Vagina (tissue), 2 donors: ENCODE measurements at regions not wholly inside any gene's neighbourhood (a gene's known extent, or its start where the extent isn't known, plus 50 kb on each side); places are given as distances from the start of the nearest gene placed in this dataset.

Source experiments
- DNase-seq, 2 donors: peaks; one replicate each; pipeline ENCODE4 v3.0.0-alpha.2; 2017; ENCODE audit errors: extremely low spot score in 2 of 2
- H3K27ac ChIP-seq: fragments of 200-600 bp; sonication (generic); one replicate; pipeline ENCODE4 v1.5.1; 2019
- H3K27me3 ChIP-seq: fragments of 200-600 bp; sonication (generic); one replicate; pipeline ENCODE4 v1.5.1; 2019
- H3K36me3 ChIP-seq, 2 donors: fragments of 200-600 bp; sonication (generic); one replicate each; pipeline ENCODE4 v1.5.1; 2017 to 2019
- H3K4me1 ChIP-seq: fragments of 200-600 bp; sonication (generic); one replicate; pipeline ENCODE4 v1.5.1; 2019
- H3K4me3 ChIP-seq, 2 donors: fragments of 200-600 bp; sonication (generic); 1 replicate in 1 of 2; 2 replicates in 1 of 2; pipeline ENCODE4 v1.5.1; 2016 to 2019
- H3K9me3 ChIP-seq: fragments of 200-600 bp; sonication (generic); one replicate; pipeline ENCODE4 v1.5.1; 2019
- POLR2A ChIP-seq, 2 donors: fragments of 450-650 bp; IDR thresholded peaks; one replicate each; pipeline ENCODE4 v1.6.1; 2017; ENCODE audit warnings: antibody characterized with exemption in 2 of 2, mild to moderate bottlenecking in 2 of 2, moderate library complexity in 2 of 2
- POLR2AphosphoS5 ChIP-seq, 2 donors: sonication (generic); formaldehyde crosslinking; IDR thresholded peaks; one replicate each; pipeline ENCODE4 v1.9.0; 2017; ENCODE audit warnings: antibody characterized with exemption in 2 of 2, mild to moderate bottlenecking in 2 of 2, low read depth in 1 of 2; ENCODE audit not compliant: insufficient read depth in 1 of 2
- intact Hi-C: fragments of 100-400 bp; cut with DNase I; formaldehyde crosslinking; loops from one replicate; pipeline ENCODE4 v1.15.1; 2023
- TF ChIP-seq, protein P1 (sequence below), 3 experiments: fragments of 450-650 bp in 2 of 3; fragments of 200-600 bp in 1 of 3; sonication (generic) in 1 of 3; IDR thresholded peaks; one replicate each; pipeline ENCODE4 v1.5.1; 2017 to 2019; ENCODE audit warnings: antibody characterized with exemption in 3 of 3, mild to moderate bottlenecking in 2 of 3, moderate library complexity in 2 of 3

DNA sequence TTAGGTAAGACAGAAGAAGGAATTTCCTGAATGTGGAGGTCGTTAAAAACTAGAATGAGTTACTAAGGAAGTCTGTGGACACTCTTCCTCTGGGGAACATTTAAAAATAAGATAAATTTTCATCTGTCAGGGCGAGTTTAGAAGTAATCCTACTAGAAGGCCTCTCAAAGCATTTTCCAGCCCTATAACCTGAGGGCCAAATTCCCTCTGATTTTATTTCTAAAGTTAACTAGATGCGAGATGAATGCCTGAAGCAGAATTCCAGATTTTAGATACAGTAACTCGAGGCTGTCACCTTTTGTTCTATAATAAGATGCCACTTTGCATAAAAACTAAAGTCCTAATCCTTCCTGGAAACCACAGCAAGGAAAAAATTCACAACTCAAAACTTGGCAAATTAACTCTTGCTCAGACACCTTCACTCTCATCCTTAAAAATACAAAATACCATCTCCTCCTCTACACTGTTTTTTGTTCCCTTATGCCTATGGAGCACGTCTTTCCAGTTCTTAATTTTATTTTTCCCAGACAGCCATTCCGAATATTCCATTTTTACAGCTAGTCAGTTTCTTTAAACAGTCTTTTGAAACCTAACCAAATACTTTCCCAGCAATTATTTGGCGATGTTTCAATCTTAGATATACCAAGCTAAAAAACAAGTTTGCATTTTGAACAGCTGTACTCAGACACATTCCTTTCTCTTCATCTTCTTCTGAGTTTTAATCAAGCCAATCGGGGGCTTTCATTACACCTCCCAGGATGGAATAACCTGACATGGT, 420.7 kb upstream of the NFE2L3 start:
- intact Hi-C loops, result loop anchor here (10.0 kb wide), 1 partner anchor 114 kb away; no protein-coding TSS in a partner anchor
- no peak overlapping the region for H3K27ac ChIP-seq
- TF ChIP-seq POLR2A (IDR thresholded peaks at IDR 0.05) (no peak), POLR2AphosphoS5 (IDR thresholded peaks at IDR 0.05; ENCODE audit: insufficient read depth in 1 of 2, low read depth in 1 of 2) (peak in 1 of 2 donors; percentile 22)
- TF ChIP-seq, protein P1, sequence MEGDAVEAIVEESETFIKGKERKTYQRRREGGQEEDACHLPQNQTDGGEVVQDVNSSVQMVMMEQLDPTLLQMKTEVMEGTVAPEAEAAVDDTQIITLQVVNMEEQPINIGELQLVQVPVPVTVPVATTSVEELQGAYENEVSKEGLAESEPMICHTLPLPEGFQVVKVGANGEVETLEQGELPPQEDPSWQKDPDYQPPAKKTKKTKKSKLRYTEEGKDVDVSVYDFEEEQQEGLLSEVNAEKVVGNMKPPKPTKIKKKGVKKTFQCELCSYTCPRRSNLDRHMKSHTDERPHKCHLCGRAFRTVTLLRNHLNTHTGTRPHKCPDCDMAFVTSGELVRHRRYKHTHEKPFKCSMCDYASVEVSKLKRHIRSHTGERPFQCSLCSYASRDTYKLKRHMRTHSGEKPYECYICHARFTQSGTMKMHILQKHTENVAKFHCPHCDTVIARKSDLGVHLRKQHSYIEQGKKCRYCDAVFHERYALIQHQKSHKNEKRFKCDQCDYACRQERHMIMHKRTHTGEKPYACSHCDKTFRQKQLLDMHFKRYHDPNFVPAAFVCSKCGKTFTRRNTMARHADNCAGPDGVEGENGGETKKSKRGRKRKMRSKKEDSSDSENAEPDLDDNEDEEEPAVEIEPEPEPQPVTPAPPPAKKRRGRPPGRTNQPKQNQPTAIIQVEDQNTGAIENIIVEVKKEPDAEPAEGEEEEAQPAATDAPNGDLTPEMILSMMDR (IDR thresholded peaks at IDR 0.05), result no peak
- peaks cover 21% of the 10 kb centered on the region for H3K4me1 ChIP-seq
- H3K9me3 ChIP-seq, result no peaks in the 10 kb centered on the region
- no peak overlapping the region for H3K4me3 ChIP-seq
- H3K27me3 ChIP-seq, result no peaks in the 10 kb centered on the region
- no peaks in the 10 kb centered on the region for H3K36me3 ChIP-seq
- DNase-seq, result no peak

DNA sequence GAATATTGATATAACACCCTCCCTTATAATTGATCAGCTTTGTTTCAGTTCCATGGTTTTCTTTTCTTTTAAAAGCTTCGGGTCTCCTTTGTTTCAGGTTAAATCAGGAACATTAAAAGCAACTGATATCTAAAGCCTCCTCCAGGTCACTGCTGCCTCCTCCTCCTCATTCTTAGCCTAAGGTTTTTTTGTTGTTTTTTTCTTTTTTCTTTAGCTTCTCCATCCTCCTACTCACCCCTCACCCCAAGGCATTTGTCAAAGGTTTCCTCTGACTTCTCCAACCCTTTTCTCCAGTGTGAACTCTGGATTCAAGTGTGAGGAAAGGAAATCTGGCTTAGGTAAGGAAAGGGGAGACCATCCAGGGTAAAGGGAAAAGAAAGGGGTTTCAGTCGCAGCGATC, 420.2 kb upstream of the NFE2L3 start:
- H3K27ac ChIP-seq, result no peak overlapping the region
- DNase-seq, result no peak
- H3K4me3 ChIP-seq, result no peak overlapping the region
- intact Hi-C loops, result loop anchor here (10.0 kb wide), 1 partner anchor 113 kb away; no protein-coding TSS in a partner anchor
- no peaks in the 10 kb centered on the region for H3K9me3 ChIP-seq
- TF ChIP-seq, protein P1 (IDR thresholded peaks at IDR 0.05), result no peak
- TF ChIP-seq POLR2AphosphoS5 (IDR thresholded peaks at IDR 0.05; ENCODE audit: insufficient read depth in 1 of 2, low read depth in 1 of 2), result no peak
- TF ChIP-seq POLR2A (IDR thresholded peaks at IDR 0.05), result no peak
- H3K36me3 ChIP-seq, result no peaks in the 10 kb centered on the region
- no peaks in the 10 kb centered on the region for H3K27me3 ChIP-seq
- peaks cover 15% of the 10 kb centered on the region for H3K4me1 ChIP-seq

DNA sequence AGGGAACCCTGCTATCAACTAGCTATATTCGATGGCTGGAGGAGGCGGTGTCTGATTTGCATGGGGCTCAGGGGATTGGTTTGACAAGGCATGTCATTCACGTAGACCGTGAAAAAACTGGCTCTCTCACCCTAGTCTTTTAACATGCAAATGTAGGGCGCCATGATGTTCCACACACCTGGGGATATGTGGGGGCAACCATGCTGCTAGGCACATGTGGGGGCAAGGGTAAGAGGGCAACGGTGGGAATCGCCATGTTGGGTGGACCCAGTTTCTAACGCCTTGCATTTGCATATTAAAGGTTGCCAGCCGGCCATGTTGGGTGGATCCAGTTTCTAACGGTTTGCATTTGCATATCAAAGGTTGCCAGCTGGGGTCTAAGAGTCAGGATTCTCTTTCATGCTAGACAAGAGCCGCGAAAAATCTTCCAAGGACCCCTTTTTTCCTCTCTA, 419.2 kb upstream of the NFE2L3 start:
- no peak overlapping the region for H3K27ac ChIP-seq
- no peaks in the 10 kb centered on the region for H3K27me3 ChIP-seq
- no peak overlapping the region for H3K4me3 ChIP-seq
- H3K36me3 ChIP-seq, result no peaks in the 10 kb centered on the region
- TF ChIP-seq POLR2AphosphoS5 (IDR thresholded peaks at IDR 0.05; ENCODE audit: insufficient read depth in 1 of 2, low read depth in 1 of 2), result no peak
- no peak for TF ChIP-seq POLR2A (IDR thresholded peaks at IDR 0.05)
- TF ChIP-seq, protein P1 (IDR thresholded peaks at IDR 0.05), result no peak
- H3K4me1 ChIP-seq, result peaks cover 13% of the 10 kb centered on the region
- intact Hi-C loops, result loop anchor here (10.0 kb wide), 1 partner anchor 112 kb away; no protein-coding TSS in a partner anchor
- DNase-seq, result no peak
- no peaks in the 10 kb centered on the region for H3K9me3 ChIP-seq

DNA sequence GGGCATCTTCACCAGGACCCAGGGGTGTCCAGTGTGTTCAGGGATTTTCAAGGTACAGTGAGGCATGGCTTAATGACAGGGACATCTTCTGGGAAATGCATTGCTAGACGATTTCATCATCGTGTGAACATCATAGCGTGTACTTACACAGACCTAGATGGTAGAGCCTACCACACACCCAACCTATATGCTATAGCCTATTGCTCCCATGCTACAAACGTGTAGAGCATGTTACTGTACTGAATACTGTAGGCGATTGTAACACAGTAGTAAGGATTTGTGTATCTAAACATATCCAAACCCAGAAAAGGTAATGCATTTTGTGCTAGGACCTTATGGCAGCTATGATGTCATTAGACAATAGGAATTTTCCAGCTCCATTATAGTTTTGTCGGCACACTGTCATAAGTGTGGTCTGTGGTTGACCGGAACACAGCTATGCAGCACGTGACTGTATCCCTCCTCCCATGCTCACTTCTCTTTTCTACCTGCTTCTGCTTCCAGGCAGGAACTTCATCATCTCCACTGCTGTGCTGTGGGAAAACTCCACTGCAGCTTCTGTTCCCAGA, 416.2 kb upstream of the NFE2L3 start:
- TF ChIP-seq POLR2AphosphoS5 (IDR thresholded peaks at IDR 0.05; ENCODE audit: insufficient read depth in 1 of 2, low read depth in 1 of 2) (no peak), POLR2A (IDR thresholded peaks at IDR 0.05) (no peak)
- TF ChIP-seq, protein P1 (IDR thresholded peaks at IDR 0.05), result no peak
- no peak for DNase-seq
- peaks cover 13% of the 10 kb centered on the region for H3K4me1 ChIP-seq
- no peaks in the 10 kb centered on the region for H3K27me3 ChIP-seq
- no peaks in the 10 kb centered on the region for H3K9me3 ChIP-seq
- intact Hi-C loops, result loop anchor here (10.0 kb wide), 1 partner anchor 109 kb away; no protein-coding TSS in a partner anchor
- no peak overlapping the region for H3K27ac ChIP-seq
- no peaks in the 10 kb centered on the region for H3K36me3 ChIP-seq
- no peak overlapping the region for H3K4me3 ChIP-seq
